ENCODE measurements at regions not wholly inside any gene's neighbourhood (a gene's known extent, or its start where the extent isn't known, plus 50 kb on each side); places are given as distances from the start of the nearest gene placed in this dataset.

- DNase-seq (ENCODE audit: low read depth): no peak
- TF ChIP-seq, protein P1, sequence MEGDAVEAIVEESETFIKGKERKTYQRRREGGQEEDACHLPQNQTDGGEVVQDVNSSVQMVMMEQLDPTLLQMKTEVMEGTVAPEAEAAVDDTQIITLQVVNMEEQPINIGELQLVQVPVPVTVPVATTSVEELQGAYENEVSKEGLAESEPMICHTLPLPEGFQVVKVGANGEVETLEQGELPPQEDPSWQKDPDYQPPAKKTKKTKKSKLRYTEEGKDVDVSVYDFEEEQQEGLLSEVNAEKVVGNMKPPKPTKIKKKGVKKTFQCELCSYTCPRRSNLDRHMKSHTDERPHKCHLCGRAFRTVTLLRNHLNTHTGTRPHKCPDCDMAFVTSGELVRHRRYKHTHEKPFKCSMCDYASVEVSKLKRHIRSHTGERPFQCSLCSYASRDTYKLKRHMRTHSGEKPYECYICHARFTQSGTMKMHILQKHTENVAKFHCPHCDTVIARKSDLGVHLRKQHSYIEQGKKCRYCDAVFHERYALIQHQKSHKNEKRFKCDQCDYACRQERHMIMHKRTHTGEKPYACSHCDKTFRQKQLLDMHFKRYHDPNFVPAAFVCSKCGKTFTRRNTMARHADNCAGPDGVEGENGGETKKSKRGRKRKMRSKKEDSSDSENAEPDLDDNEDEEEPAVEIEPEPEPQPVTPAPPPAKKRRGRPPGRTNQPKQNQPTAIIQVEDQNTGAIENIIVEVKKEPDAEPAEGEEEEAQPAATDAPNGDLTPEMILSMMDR (IDR thresholded peaks at IDR 0.05; ENCODE audit: insufficient read depth, low read depth, low read length, missing control alignments): no peak
- H3K4me3 ChIP-seq (ENCODE audit: low read length): no peak overlapping the region
Measured at GRCh38 chr5:60446917-60447316, 253.0 kb downstream of the DEPDC1B start.

DNA sequence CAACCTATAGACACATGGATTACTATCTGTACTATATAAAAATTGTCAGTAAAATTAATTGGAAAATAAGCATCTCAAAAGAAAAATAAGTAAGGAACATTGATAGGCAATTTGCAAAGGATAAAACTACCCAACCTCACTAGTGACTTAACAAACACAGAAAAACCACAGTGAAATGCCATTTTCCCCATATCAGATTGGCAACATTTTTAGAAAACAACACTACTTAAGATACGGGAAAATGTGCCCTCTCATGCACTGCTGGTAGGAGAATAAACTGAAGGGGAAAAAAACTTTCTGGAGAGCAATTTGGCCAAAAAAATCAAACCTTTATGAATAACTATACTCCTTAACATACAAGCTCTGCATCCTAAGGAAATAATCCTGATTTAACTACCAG lies 254.0 kb downstream of the DEPDC1B start:
- H3K4me3 ChIP-seq (ENCODE audit: low read length): no peak overlapping the region
- TF ChIP-seq, protein P1 (IDR thresholded peaks at IDR 0.05; ENCODE audit: insufficient read depth, low read depth, low read length, missing control alignments): no peak
- no peak for DNase-seq (ENCODE audit: low read depth)

GRCh38 chr5:60445427-60445826 lies 254.5 kb downstream of the DEPDC1B start:
- no peak overlapping the region for H3K4me3 ChIP-seq (ENCODE audit: low read length)
- no peak for DNase-seq (ENCODE audit: low read depth)
- TF ChIP-seq, protein P1 (IDR thresholded peaks at IDR 0.05; ENCODE audit: insufficient read depth, low read depth, low read length, missing control alignments): no peak

GRCh38 chr5:60444661-60445360 lies 255.2 kb downstream of the DEPDC1B start:
- H3K4me3 ChIP-seq (ENCODE audit: low read length): no peak overlapping the region
- DNase-seq (ENCODE audit: low read depth): no peak
- TF ChIP-seq, protein P1 (IDR thresholded peaks at IDR 0.05; ENCODE audit: insufficient read depth, low read depth, low read length, missing control alignments): no peak

DNA sequence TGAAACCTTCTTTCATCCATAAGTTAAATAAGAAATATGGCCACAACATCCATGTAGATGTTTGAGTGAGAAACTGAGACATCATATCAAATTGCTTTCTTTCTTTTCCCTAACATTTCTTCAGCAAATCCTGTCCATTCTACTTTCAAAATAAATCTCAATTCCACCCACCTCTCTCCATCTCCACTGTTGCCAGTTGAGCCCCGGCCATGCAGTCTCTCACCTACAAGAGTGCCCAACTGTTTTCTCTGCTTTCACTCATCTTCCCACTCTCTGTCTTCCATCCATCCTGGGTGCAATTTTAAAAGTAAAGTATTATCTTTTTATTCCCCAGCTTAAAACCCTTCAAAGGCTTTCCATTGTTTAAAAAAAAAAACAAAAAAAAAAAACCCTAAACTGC lies 260.4 kb downstream of the DEPDC1B start:
- TF ChIP-seq, protein P1 (IDR thresholded peaks at IDR 0.05; ENCODE audit: insufficient read depth, low read depth, low read length, missing control alignments): no peak
- no peak overlapping the region for H3K4me3 ChIP-seq (ENCODE audit: low read length)
- no peak for DNase-seq (ENCODE audit: low read depth)

DNA sequence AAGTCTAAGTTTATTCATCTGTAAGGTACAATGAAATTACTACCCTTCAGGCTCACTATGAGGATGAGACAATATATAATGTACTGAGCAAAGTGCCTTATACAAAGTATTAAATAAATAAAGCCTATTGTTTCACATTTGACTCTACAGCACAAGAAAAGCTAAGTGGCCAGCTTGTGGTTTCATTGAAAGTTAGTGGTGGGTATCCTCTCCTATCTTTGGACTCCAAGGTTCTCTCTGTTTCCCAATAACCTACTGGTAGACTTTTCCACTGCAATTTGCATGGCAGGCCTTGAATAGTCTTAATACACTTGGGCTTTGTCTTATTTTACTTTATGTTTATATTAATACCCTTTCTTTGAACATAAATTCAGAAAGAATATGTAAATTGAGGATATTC lies 262.7 kb downstream of the DEPDC1B start:
- H3K4me3 ChIP-seq (ENCODE audit: low read length): no peak overlapping the region
- TF ChIP-seq, protein P1 (IDR thresholded peaks at IDR 0.05; ENCODE audit: insufficient read depth, low read depth, low read length, missing control alignments): no peak
- DNase-seq (ENCODE audit: low read depth): no peak

DNA sequence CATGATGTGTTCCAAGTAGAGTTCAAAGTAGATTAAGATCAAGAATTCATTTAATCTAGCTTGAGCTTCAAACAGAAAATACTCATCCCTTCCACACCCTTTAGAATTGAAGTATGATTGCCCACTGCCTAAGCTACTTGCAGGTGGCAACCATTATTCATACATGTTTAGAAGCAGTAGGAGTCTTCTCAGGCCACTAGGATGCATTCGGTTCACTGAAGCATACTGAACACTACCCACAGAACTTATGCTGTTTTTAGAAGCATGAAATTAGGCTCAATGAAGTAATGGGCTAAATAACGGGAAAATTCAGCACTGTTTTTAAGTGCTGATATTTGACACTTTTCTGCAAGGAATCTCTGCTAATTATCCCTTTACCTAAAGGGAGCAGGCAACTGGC lies 263.4 kb downstream of the DEPDC1B start:
- no peak overlapping the region for H3K4me3 ChIP-seq (ENCODE audit: low read length)
- TF ChIP-seq, protein P1 (IDR thresholded peaks at IDR 0.05; ENCODE audit: insufficient read depth, low read depth, low read length, missing control alignments): no peak
- no peak for DNase-seq (ENCODE audit: low read depth)
